Fibroblast of the aortic adventitia (primary cell): ENCODE measurements at regions not wholly inside any gene's neighbourhood (a gene's known extent, or its start where the extent isn't known, plus 50 kb on each side); places are given as distances from the start of the nearest gene placed in this dataset.

Experiments used
- DNase-seq: peaks from one replicate; pipeline ENCODE4 v3.0.0-alpha.2; 2010; ENCODE audit warnings: low read depth
- H3K4me3 ChIP-seq: 2 replicates; pipeline ENCODE4 v1.5.1; 2011; ENCODE audit warnings: low read depth, mild to moderate bottlenecking, control low read depth, low read length, moderate library complexity
- CTCF ChIP-seq: IDR thresholded peaks from 2 replicates; pipeline ENCODE4 v1.5.1; 2011; ENCODE audit warnings: mild to moderate bottlenecking, low read length, control low read depth, inconsistent platforms; ENCODE audit not compliant: insufficient read depth

DNA sequence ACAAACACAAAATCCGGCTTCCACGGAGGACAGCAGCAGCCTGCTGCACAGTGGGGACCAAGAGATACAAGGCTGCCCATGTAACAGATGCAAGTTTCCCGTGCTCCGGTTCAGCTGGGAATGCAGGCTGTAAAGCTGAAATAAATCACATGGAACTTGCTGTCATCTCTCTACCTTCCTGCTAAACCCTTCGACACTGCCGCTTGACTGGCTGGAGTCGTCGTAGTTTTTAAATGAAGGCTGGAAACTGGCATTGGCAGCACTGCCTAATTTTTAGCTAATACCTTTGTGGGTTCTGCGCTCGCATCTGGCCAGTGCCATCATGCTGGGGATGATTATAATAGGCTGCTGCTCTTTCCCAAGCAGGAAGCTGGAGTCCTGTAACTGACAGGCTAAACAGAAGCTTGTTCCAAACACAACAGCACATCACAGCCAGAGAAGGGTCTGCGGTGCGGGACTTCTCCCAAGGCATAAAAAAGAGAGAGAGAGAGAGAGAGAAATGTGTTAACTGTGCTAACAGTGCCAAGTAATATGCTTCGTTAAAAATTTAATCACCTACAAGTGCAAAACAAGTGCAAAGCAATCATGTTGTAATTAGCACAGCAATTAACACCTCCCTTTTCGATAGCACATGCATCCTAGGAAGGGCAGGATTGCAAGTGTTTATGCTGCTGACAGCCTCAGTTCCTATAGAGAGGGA lies 146.1 kb downstream of the TFAP2A start:
- DNase-seq: no peak
- no peak overlapping the region for H3K4me3 ChIP-seq
- no peak for TF ChIP-seq CTCF

DNA sequence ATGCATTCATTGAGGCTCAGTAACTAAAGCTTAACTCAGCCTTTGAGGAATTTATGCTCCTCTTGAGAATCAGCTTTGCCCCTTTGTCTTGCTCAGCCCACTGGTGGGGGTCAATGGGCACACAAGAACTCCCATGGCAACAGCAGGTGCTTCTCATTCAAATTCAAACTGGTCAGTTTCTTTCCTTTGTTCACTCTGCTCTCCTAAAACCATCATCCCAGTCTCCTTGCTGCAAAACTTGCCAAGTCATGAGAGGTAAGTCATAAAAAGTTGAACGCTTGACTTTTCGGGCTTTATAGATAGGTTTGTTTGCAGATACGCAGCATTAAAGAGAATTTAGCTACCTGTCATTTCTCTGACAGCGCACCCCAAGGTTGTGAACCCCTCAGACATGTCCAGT lies 146.8 kb downstream of the TFAP2A start:
- no peak for TF ChIP-seq CTCF
- no peak for DNase-seq
- H3K4me3 ChIP-seq: no peak overlapping the region

DNA sequence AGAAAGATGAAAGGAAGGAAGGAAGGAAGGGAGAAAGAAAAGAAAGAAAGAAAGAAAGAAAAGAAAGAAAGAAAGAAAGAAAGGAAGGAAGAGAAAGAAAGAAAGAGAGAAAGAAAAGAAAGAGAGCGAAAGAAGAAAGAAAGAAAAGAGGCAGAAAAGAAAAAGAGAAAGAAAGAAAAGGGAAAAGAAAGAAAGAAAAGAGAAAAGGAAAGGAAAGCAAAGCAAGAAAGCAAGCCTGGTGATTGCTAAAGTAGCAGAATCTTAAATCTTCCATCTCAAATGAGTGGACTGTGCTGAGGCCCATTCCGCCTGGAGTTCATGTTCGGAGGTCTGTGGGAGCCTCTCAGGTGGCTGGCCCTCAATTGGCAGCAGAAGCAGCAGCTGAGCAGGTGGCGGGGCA lies 148.4 kb downstream of the TFAP2A start:
- H3K4me3 ChIP-seq: no peak overlapping the region
- no peak for TF ChIP-seq CTCF
- no peak for DNase-seq

DNA sequence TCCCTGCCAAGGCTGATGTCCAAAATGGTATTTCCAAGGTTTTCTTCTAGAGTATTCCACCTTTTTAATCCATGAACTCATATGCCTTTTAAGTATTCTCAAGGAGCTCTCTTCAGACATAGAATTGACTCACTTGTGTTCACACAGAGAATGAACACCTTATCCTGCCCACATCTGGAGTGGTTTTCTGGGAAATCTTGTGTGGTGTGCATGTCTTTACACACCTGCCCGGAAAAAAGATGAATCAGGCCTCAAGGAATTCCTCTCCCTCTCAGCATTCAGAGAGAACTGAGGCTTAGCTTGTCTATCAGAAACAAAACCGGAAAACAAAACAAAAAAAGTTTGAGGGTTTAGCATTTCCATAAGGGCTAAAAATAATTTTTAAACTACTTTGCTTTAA lies 148.8 kb downstream of the TFAP2A start:
- no peak overlapping the region for H3K4me3 ChIP-seq
- DNase-seq: no peak

DNA sequence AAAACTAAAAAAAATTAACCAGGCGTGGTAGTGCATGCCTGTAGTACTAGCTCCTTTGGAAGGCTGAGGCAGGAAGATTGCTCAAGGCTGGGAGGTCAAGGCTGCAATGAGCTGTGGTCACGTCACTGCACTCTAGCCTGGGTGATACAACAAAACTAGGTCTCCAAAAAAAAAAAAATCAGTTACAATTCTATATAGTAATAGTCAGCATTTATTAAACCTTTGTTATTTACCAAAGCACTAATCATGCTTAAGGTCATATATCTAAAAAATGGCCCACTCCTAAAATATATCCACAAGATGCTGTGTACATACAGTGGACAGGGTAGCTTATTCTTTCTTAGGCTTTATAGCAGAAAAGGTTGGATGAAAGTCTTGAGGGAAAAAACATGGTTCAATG lies 152.4 kb downstream of the TFAP2A start:
- no peak overlapping the region for H3K4me3 ChIP-seq
- no peak for DNase-seq
- TF ChIP-seq CTCF: no peak

More for the DNA sequence above, 148.8 kb downstream of the TFAP2A start:
- TF ChIP-seq CTCF: no peak

GRCh38 chr6:10259671-10260070 lies 155.2 kb downstream of the TFAP2A start:
- no peak for DNase-seq
- TF ChIP-seq CTCF: no peak
- no peak overlapping the region for H3K4me3 ChIP-seq

DNA sequence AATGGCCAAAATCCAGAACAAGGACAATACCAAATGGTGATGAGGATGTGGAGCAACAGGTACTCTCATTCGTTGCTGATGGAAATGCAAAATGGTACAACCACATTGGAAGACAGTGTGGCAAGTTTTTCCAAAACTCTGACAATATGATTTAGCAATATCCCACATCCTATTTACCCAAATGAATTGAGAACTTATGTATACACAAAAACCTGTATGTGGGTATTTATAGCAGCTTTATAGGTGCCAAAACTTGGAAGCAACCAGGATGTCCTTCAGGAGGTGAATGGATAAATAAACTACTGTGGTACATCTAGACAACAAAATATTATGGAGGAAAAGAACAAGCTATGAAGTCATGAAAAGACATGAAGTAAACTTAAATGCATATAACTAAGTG lies 156.5 kb downstream of the TFAP2A start:
- TF ChIP-seq CTCF: no peak
- no peak overlapping the region for H3K4me3 ChIP-seq
- DNase-seq: no peak
